OCI-LY1 (cell line): ENCODE measurements at regions not wholly inside any gene's neighbourhood (a gene's known extent, or its start where the extent isn't known, plus 50 kb on each side); places are given as distances from the start of the nearest gene placed in this dataset.

Experiments
- CTCF ChIP-seq: fragments of 200-600 bp; sonication (generic), shearing (Covaris generic); IDR thresholded peaks from 2 replicates; pipeline ENCODE4 v1.5.1; 2017; ENCODE audit warnings: mild to moderate bottlenecking, antibody characterized with exemption, low read length, moderate library complexity, mixed read lengths
- EZH2 ChIP-seq: fragments of 200-600 bp; sonication (generic), shearing (Covaris generic); IDR thresholded peaks from 2 replicates; pipeline ENCODE4 v1.8.0; 2017; ENCODE audit warnings: borderline replicate concordance, mixed run types, mild to moderate bottlenecking, antibody characterized with exemption, low read length, moderate library complexity, mixed read lengths

- no peak for TF ChIP-seq CTCF
- no peak for TF ChIP-seq EZH2
Measured at GRCh38 chr13:53200498-53201453, 172.2 kb downstream of the OLFM4 start.
